ENCODE measurements at regions not wholly inside any gene's neighbourhood (a gene's known extent, or its start where the extent isn't known, plus 50 kb on each side); places are given as distances from the start of the nearest gene placed in this dataset.

DNA sequence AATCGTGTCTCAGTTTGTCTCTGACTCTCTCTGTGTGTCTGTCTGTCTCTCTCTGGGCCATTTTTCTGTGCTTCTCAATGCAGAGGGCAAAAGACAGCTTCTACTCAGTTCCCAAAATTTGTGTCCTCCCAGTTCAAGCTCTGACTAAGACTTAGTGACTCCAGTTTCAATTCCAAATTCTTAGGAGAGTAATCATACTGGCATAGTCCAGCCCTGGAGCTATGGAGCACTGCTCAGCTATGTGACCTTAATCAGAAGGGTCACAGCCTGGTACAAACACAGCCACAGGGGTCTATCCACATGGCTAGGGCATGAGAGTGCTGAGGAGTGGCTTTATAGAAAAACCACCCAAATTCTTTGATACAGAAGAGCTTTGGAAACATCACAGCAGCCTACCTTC is 91.9 kb downstream of the FOXF2 start:
- DNase-seq (ENCODE audit: low spot score), result no peak
- intact Hi-C loops (cut with DNase I), result no loop called here

DNA sequence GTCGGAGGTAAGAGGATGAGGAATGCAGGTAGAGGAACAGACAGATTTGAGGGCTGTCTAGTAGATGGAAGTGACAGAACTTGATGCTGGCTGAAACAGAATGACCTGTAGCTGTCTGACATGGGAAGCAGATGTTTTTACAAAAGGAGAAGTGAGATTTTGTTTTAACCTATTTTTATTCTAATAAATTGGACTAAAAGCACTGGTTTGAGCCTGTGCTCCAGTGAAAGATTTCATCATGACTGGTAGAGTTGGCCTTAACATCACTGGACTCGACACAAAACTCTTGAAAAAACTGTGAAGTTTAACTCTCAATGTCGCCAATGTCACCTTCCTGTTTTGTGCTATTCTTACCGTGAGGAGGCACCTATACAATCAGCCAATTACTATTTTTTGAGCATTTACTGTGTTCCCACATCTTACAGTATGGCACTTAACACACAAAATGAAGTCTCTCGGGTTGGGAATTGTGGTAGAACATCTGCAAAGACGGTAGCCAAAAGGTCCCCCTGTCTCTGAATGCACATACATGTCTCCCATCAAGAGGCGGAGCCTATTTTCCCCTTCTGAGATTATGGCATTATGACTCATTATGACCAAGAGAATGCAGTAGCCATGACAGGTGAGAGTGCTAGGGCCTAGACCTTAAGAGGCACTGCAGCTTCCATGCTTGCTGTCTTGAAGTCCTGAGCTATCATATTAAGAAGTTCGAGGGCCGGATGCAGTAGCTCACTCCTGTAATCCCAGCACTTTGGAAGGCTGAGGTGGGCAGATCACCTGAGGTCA is 93.2 kb downstream of the FOXF2 start:
- peak; percentile 34 for DNase-seq (ENCODE audit: low spot score)
- intact Hi-C loops (cut with DNase I), result no loop called here

DNA sequence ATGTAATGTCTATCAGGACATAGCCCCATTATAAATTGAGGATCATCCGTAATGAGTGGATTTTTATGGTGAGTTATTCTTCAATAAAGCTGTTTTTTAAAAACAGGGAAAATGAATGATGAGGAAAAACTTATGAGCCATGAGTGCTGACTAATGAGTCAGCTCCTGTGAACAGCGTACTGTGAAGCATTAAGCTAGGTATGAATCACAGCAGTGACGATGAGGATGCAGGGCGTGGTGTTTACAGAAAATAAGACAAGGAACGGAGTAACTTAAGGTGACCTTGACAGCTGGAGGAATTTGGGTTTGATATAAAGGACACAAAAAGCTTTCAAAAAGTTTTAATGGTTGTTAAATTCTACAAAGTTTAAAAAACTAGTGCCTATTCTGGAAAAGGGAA is 96.3 kb downstream of the FOXF2 start:
- peak; percentile 19 for DNase-seq (ENCODE audit: low spot score)
- intact Hi-C loops (cut with DNase I), result no loop called here

DNA sequence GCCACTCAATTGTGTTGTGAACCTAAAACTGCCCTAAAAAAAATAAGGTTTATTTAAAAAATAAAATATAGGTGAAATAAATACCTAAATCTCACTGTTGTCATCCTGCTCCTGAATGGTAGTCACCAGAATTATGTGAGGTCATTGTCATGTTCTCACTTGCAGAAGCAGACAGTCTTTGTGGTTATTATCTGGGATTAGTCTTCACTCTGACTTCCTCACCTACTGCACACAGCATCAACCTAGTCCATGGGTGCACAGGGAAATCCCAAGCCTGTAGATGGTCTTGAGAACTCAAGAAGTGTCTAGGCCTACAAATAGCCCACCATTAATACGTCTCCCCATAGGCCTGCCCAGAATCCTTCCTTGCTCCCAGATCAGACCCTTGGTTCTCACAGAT is 97.0 kb downstream of the FOXF2 start:
- intact Hi-C loops (cut with DNase I), result no loop called here
- DNase-seq (ENCODE audit: low spot score), result no peak

DNA sequence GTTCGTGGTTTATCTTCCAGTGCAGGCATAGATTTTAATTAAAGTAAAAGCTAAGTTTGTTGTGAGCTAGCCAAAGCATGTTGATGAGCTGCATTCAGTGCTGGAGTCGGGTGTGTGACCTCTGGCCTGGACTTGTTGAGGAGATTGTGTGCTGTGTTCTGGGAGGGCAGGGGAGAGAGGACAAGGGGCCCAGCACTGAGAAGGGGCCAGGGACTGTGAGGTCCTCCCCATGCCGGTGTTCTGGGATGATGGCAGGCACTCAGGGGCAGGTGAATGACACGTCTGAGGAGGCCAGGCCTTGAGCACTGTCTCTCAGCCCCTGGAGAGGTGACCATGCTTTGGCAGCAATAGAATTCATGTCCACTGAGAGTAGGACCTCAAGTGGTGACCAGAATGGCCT is 97.9 kb downstream of the FOXF2 start:
- intact Hi-C loops (cut with DNase I), result no loop called here
- DNase-seq (ENCODE audit: low spot score), result no peak

DNA sequence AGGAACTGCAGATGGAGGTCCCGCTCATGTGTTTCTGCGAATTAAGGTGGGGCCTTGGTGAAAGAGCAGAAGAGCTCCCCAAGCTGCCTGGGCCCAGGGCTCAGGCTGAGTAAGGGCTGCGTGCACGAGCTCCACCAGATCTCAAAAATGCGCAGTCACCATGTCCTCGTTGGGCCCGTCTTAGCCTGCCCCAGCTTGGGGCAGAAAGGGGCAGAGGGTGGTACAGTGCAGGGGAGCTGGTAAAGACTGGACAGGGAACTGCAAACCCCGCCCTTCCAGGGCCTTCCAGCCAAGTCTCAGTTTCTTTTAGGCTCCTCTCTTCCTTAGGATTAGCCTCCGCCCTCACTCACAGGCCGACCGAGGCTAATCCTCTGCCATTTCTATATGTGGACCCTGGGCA is 101.6 kb downstream of the FOXF2 start:
- DNase-seq (ENCODE audit: low spot score), result no peak
- intact Hi-C loops (cut with DNase I), result no loop called here

DNA sequence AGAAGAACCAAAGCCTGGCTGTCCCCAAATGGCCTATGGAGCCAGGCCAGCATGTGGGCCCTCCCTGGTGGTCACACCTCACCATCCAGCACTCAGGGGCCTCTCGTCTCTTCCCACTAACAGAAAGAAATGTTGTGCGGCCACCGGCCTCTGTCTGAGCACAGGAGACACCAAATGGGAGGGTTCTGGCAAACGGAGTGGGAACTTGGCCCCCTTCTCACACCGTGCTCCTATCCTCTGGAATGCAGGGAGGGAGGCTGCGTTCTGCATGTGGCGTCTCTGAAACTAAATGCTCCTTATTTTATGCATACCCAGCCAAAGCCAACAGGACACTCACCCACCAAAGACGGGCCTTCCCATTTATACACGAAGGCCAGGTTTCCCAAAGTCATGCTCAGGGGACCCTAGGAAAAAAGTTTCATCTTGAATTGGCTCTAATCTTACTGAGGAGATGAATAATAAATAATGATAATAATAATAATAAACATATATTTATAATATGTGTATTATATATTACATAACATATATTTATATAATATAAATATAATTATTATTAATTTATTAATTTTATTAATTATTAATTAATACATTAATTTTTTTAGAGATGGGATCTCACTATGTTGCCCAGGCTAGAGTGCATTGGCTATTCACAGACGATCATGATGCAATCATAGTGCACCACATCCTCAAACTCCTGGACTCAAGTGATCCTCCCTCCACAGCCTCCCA is 102.4 kb downstream of the FOXF2 start:
- peak; percentile 57 for DNase-seq (ENCODE audit: low spot score)
- intact Hi-C loops (cut with DNase I), result no loop called here

DNA sequence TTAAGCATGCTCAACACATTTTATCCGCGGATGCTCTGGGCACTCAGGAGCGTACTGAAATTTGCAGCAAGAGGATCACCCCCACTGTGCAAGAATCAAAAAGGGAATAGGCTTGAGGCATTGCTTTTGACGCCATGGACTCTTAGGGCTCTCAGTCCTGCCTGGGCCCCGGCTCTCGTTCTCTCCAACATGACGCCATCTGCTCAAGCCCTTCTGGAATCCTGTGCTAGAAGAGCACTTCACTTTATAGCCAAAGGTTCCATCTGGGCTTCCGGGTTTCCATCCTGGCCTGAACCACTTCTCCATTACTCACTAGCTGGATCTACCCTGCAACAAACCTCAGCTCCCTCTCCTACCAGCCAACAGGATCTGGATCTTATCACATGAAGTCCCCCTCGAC is 105.3 kb downstream of the FOXF2 start:
- DNase-seq (ENCODE audit: low spot score), result peak; percentile 56
- intact Hi-C loops (cut with DNase I), result no loop called here

DNA sequence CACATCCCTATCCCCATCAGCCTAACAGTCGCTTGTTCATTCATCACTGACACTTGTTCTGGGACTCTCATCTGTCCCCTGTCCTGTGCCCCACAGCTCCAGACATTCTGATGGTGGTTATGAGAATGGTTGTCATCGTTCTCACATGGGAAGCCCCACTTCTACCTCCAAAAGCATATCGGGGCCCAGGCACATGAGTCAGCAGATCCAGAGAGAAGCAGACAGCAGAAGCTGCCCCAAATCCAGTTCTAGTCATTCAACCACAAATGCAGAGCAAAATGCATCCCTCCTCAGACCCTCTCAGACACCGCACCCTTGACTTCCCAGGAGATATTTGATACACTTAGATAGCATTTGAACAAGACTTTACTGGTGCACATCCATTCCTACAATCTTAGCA is 106.0 kb downstream of the FOXF2 start:
- no peak for DNase-seq (ENCODE audit: low spot score)
- intact Hi-C loops (cut with DNase I), result no loop called here

DNA sequence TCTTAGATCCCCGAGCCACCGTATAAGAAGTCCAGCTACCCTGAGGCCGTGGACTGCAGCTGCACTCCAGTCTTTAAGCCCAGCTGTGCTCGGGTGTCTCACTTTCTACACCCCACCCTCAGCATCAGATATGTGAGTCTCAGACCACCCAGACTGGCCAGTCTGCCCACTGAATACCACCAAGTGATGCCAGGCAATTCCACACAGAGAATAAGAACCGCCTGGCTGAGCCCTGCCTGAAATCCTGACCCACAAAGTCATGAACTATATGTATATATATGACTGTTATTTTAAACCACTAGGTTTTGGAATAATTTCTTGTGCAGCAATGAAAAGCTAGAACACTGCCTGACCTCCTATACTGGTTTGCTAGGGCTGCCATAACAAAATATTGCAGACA is 106.7 kb downstream of the FOXF2 start:
- intact Hi-C loops (cut with DNase I), result no loop called here
- DNase-seq (ENCODE audit: low spot score), result peak; percentile 13

DNA sequence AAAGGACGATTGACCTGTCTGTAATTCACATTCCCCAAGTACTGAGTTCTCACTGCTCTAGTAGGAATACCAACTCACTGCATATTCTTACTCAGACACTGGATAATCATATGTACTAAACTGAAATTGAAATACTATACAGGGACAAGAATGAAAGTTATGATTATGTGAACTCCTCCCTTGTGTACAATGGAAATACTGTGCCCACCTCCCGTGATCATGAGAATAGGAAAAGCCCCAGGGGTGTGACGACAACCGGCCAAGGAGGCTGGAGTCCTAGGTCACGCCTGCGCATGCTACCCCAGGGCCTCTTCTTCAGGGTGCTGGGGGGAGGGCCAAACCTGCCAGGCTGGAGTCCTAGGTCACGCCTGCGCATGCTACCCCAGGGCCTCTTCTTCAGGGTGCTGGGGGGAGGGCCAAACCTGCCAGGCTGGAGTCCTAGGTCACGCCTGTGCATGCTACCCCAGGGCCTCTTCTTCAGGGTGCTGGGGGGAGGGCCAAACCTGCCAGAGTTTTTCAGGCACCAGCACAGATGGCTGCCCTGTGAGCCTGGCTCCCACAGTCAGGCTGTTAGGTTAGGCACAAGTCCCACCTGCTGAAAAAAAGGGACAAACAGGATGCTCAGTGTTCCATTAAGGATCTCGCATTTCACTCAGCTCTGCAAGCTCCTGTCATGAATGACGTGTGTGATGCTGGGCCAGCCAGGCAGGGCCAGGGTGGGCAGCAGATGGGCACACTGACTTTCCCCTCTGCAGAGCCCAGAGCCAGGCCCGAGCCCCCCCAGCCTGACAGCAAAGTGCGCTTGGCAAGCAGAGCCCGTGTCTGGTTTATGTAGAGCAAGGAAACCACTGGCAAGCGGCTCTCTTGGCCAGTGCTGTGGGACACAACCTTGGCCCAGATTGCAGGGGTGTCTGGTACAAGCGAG is 107.7 kb downstream of the FOXF2 start:
- DNase-seq (ENCODE audit: low spot score), result peak; percentile 68
- intact Hi-C loops (cut with DNase I), result no loop called here

DNA sequence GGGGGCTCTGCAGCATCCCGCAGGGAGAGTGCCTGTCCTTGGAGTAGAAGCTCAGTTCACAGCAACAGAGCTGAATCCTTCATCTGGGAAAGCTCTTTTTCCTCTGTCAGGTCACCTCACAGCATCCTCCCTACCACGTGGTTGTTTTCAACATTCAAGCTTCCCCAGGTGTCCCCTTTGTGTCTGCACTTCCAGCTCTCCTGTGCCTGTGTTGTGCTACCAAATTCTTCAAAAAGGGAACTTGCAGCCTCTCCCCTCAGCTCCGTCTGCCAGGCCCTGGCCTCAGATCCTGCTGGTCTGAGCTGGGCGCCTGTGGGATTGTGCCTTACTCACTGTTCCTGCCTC is 108.4 kb downstream of the FOXF2 start:
- peak; percentile 59 for DNase-seq (ENCODE audit: low spot score)
- intact Hi-C loops (cut with DNase I), result no loop called here

DNA sequence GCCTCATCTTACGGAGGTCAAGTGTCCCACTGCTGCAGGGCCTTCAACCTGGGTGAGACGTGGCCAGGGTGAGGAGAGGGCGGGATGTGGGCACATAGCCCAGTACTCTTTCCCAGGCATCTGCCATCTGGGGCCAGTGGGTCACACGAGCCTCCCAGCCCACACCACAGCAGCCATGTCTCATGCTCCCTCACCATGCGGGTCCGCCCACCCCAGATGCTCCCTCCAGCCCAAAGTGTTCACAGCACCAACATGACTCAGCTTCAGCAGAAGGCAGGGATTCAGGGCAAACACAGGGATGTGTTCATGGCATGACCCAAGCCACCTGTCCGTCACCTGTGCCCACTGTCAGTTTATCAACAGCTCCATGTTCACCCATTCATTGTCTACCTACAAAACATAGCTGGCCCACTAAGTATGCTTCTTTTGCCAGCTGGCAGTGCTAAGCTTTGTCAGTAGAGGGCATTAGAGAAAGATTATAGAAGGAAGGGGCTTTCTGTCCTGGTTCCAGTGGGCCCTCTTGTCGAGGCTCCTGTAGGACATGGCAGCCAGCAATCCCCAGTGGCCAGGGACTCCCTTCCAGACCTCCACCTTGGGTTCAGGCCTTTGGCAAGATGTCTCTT is 109.2 kb downstream of the FOXF2 start:
- intact Hi-C loops (cut with DNase I), result no loop called here
- DNase-seq (ENCODE audit: low spot score), result peak; percentile 68

DNA sequence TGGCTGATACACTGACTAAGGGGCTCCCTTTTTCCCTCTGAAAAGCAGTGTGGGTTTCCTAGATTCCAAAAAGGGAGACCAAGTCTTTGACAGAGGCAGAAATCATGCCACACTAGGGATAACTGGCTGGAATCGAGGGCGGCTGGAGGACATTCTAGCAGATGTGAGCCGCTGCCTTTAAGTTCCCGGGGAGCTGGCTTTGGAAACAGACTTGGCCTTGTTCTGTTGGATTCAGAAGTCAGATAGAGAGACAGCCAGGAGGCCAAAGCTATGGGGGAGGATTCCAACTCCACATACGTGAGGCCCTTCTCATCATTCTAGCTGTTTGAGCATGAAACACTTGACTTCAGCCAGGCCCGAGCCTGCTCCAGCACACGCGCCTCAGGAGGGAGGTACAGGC is 109.9 kb upstream of the FOXC1 start:
- intact Hi-C loops (cut with DNase I), result no loop called here
- peak; percentile 26 for DNase-seq (ENCODE audit: low spot score)

DNA sequence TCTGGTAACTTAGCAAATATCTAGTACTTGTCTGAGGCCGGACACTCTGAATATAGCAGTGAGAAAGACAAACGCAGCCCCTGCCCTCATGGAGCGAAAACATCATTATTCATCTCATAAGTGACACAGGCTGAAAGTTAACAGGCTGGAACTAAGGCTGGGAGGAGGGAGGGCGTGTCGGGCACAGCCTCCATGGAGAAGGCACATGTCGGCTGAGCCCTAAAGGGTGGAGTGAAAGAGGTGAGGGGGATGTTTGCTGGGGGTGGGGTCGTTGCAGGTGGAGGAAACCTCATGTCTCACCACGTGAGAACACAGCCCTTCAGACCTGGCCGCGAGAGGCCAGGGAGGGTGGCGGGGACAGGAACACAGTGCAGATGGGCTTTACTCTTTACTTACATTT is 108.8 kb upstream of the FOXC1 start:
- intact Hi-C loops (cut with DNase I), result no loop called here
- DNase-seq (ENCODE audit: low spot score), result peak; percentile 8

DNA sequence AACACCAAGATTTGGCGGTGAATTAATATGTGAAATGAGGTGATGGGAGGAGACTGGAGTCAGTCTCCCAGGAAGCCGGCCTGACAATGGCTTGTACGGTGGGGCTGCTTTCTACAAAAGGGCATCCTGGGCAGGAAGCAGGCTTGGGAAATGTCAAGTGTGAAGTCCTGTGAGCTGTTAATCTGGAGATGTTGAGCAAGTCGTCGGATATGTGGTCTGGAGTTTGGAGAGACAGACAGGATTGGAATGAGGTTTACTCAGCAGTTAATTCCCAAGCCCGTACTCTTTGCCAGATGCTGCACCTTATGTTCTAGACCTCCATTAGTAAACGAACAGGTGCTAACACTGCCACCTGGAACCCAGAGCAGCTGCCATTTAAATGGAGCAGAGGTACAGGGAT is 107.7 kb upstream of the FOXC1 start:
- intact Hi-C loops (cut with DNase I), result no loop called here
- DNase-seq (ENCODE audit: low spot score), result peak; percentile 26

DNA sequence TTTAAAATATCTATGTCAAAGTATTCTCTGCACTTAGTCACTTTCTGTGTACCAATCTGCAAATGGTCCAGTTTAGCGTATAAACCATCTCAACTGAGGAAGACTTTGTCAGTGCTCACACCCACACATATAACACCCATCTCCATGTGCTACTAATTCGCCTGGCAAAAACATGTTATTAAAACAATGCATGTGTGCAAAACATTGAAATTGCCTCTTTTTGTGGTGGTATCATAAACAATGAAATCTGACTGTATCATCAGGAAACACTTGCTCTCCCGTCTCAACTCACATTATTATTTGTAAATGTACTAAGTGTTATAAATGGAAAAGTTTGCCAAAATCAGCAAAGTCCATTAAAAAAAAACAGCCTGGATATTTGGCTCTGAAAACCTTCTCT is 105.9 kb upstream of the FOXC1 start:
- DNase-seq (ENCODE audit: low spot score), result no peak
- intact Hi-C loops (cut with DNase I), result no loop called here

DNA sequence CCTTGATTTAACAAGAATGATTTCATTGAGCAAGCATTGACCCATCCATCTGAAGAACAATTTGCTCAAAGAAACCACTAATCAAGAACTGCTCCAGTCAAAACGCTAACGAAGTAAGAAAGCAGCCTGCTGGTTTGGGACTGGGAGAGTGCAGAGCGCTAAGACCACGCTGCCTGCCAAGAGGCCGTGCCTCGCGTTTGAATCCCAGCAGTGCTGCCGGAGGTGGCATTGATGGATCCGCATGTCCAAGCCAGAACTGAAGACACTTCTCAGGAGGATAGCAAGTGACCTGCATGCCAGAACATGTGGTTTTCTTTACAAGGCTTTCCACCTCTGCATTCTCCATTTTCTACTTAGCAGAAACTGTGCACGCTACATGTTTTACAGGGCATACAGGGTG is 105.2 kb upstream of the FOXC1 start:
- peak; percentile 45 for DNase-seq (ENCODE audit: low spot score)
- intact Hi-C loops (cut with DNase I), result no loop called here

DNA sequence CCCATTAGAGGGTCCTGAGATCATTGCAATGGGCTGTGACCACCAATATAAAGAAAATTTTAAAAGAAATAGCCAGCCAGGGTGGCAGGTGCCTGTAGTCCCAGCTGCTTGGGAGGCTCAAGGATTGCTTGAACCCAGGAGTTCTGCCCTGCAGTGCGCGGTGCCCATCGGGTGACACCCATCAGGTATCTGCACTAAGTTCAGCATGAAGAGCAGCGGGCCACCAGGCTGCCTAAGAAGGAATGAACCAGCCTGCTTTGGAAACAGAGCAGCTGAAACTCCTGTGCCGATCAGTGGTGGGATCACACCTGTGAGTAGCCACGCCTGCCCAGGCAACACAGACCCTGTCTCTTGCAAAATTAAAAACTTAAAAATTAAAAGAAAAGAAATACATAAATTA is 102.5 kb upstream of the FOXC1 start:
- intact Hi-C loops (cut with DNase I), result no loop called here
- peak; percentile 49 for DNase-seq (ENCODE audit: low spot score)

DNA sequence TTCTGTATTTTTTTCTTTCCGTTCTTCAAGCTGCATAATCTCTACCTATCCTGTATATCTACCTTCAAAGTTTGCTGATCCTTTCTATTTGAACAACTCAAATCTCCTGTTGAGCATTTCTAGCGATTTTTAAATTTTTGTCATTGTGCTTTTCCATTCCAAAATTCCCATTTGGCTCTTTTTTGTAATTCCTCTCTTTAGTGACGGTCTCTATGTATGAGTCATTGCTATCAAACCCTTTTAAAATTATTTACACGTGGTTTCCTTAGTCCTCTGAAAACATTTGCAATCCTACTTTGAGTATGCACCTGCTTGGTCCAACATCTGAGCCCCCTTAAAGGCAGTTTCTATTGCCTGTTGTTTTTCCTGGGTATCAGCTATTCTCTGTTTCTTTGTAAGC is 100.5 kb upstream of the FOXC1 start:
- intact Hi-C loops (cut with DNase I), result no loop called here
- DNase-seq (ENCODE audit: low spot score), result no peak

All from posterior vena cava (tissue), 2 donors.